A673 (cell line): ENCODE measurements at regions not wholly inside any gene's neighbourhood (a gene's known extent, or its start where the extent isn't known, plus 50 kb on each side); places are given as distances from the start of the nearest gene placed in this dataset.

ENCODE experiments used
- BruUV-seq: library from RNA; stranded (reverse); fragments of 400-500 nt; replicated peaks from 2 replicates; lab custom pipeline; 2021; lab: Mats Ljungman, UMichigan
- CTCF ChIA-PET: fragments of 300-600 bp; sonication (Branson Sonifier 250); formaldehyde crosslinking; loops from one replicate; lab custom pipeline; 2022; ENCODE audit warnings: antibody characterized with exemption; lab: Charles Lee
- POLR2A ChIA-PET: fragments of 300-600 bp; sonication (Branson Sonifier 250); formaldehyde crosslinking; loops from one replicate; lab custom pipeline; 2022; ENCODE audit warnings: antibody characterized with exemption; ENCODE audit not compliant: low non-redundant PET; lab: Charles Lee
- DNase-seq: peaks from one replicate; pipeline ENCODE4 v3.0.0-alpha.2; 2015; ENCODE audit warnings: low spot score
- H3K27ac ChIP-seq: fragments of 200-600 bp; sonication (generic); 2 replicates; pipeline ENCODE4 v1.5.1; 2016; ENCODE audit warnings: mixed run types, low read depth, mild to moderate bottlenecking, mixed read lengths, antibody characterized with exemption, low read length; ENCODE audit not compliant: poor library complexity, severe bottlenecking
- H3K27me3 ChIP-seq: fragments of 200-600 bp; sonication (generic); replicated peaks from 2 replicates; pipeline ENCODE4 v1.6.1; 2017; ENCODE audit warnings: mixed run types, low read depth, mild to moderate bottlenecking, mixed read lengths, antibody characterized with exemption, low read length; ENCODE audit not compliant: insufficient read depth, poor library complexity
- H3K36me3 ChIP-seq: fragments of 200-600 bp; sonication (generic); 2 replicates; pipeline ENCODE4 v1.6.1; 2016; ENCODE audit warnings: mixed run types, mild to moderate bottlenecking, mixed read lengths, antibody characterized with exemption, low read length; ENCODE audit not compliant: insufficient read depth, poor library complexity, severe bottlenecking
- H3K4me1 ChIP-seq: fragments of 200-600 bp; sonication (generic); 2 replicates; pipeline ENCODE4 v1.6.1; 2017; ENCODE audit warnings: mixed run types, mild to moderate bottlenecking, mixed read lengths, antibody characterized with exemption, low read length; ENCODE audit not compliant: insufficient read depth, poor library complexity, severe bottlenecking
- H3K4me3 ChIP-seq: fragments of 200-600 bp; sonication (generic); 2 replicates; pipeline ENCODE4 v1.5.1; 2016; ENCODE audit warnings: low read depth, mixed run types, mild to moderate bottlenecking, mixed read lengths, low read length; ENCODE audit not compliant: poor library complexity, severe bottlenecking
- H3K9me3 ChIP-seq: fragments of 200-600 bp; sonication (generic); 2 replicates; pipeline ENCODE4 v1.6.1; 2016; ENCODE audit warnings: mixed run types, low read depth, mild to moderate bottlenecking, mixed read lengths, antibody characterized with exemption, low read length; ENCODE audit not compliant: poor library complexity, severe bottlenecking
- CTCF ChIP-seq: fragments of 300-800, 200-600 bp; sonication (generic); conservative IDR thresholded peaks from 2 replicates; pipeline ENCODE4 v1.5.1; 2017; ENCODE audit warnings: low read depth, mild to moderate bottlenecking, antibody characterized with exemption, low read length, moderate library complexity, mixed read lengths
- EZH2 ChIP-seq: fragments of 200-600 bp; sonication (generic); IDR thresholded peaks from 2 replicates; pipeline ENCODE4 v1.6.1; 2017; ENCODE audit warnings: borderline replicate concordance, low read depth, mild to moderate bottlenecking, mixed read lengths, antibody characterized with exemption, low read length; ENCODE audit not compliant: poor library complexity, severe bottlenecking
- intact Hi-C: fragments of 100-400 bp; cut with micrococcal nuclease; formaldehyde crosslinking; loops from one replicate; pipeline ENCODE4 v1.10.0; 2022; ENCODE audit not compliant: unreplicated experiment

- intact Hi-C loops, result no loop called here
- ChIA-PET CTCF (no interaction called here), POLR2A (no interaction called here)
- Histone ChIP-seq H3K27me3 (no peaks in the 10 kb centered on the region), H3K36me3 (no peaks in the 10 kb centered on the region), H3K9me3 (no peaks in the 10 kb centered on the region), H3K4me3 (no peak overlapping the region), H3K27ac (no peak overlapping the region), H3K4me1 (no peaks in the 10 kb centered on the region)
- TF ChIP-seq EZH2 (no peak), CTCF (no peak)
- BruUV-seq, result no TSS peak
- DNase-seq, result no peak
These were observed 205.3 kb upstream of the KLF6 start for GRCh38 chr10:3990307-3990706.

- BruUV-seq, result no TSS peak
- Histone ChIP-seq H3K9me3 (no peaks in the 10 kb centered on the region), H3K36me3 (no peaks in the 10 kb centered on the region), H3K4me3 (no peak overlapping the region), H3K4me1 (no peaks in the 10 kb centered on the region), H3K27ac (no peak overlapping the region), H3K27me3 (no peaks in the 10 kb centered on the region)
- CTCF ChIA-PET, result no interaction called here
- TF ChIP-seq CTCF (no peak), EZH2 (no peak)
- POLR2A ChIA-PET, result no interaction called here
- no peak for DNase-seq
- intact Hi-C loops, result no loop called here
These were observed 202.3 kb upstream of the KLF6 start for GRCh38 chr10:3987143-3987974.

- no TSS peak for BruUV-seq
- CTCF ChIA-PET, result no interaction called here
These were observed 201.6 kb upstream of the KLF6 start for GRCh38 chr10:3986493-3987142.

More at GRCh38 chr10:3986493-3987142, 201.6 kb upstream of the KLF6 start:
- Histone ChIP-seq H3K9me3 (no peaks in the 10 kb centered on the region), H3K4me3 (no peak overlapping the region), H3K4me1 (no peaks in the 10 kb centered on the region), H3K27ac (no peak overlapping the region), H3K27me3 (no peaks in the 10 kb centered on the region), H3K36me3 (no peaks in the 10 kb centered on the region)
- POLR2A ChIA-PET, result no interaction called here
- no peak for DNase-seq
- no peak for TF ChIP-seq EZH2
- no peak for TF ChIP-seq CTCF
- intact Hi-C loops, result no loop called here
